CD4-positive, alpha-beta memory T cell (primary cell): ENCODE measurements at regions not wholly inside any gene's neighbourhood (a gene's known extent, or its start where the extent isn't known, plus 50 kb on each side); places are given as distances from the start of the nearest gene placed in this dataset.

Experiments used
- CTCF ChIA-PET: fragments of 350-600 bp; sonication (Branson Sonifier 250); formaldehyde crosslinking; loops from one replicate; lab custom pipeline; 2021; ENCODE audit warnings: inconsistent platforms; ENCODE audit not compliant: partially characterized antibody; lab: Charles Lee
- POLR2A ChIA-PET: fragments of 350-600 bp; sonication (Branson Sonifier 250); formaldehyde crosslinking; loops from one replicate; lab custom pipeline; 2021; ENCODE audit not compliant: partially characterized antibody; lab: Charles Lee
- DNase-seq, 5 donors: peaks; one replicate each; pipeline versions ENCODE4 v3.0.0 to v3.0.0-alpha.2; 2020 to 2022; ENCODE audit warnings: mixed read lengths in 1 of 5
- H3K27ac ChIP-seq: one replicate; pipeline ENCODE4 v1.7.0; 2013; ENCODE audit warnings: low read depth, low read length
- H3K27me3 ChIP-seq: 2 replicates; pipeline ENCODE4 v1.7.0; 2013; ENCODE audit warnings: mild to moderate bottlenecking, low read length, moderate library complexity; ENCODE audit not compliant: insufficient read depth
- H3K36me3 ChIP-seq: 2 replicates; pipeline ENCODE4 v1.7.0; 2013; ENCODE audit warnings: mild to moderate bottlenecking, low read length, moderate library complexity; ENCODE audit not compliant: insufficient read depth
- H3K4me1 ChIP-seq: 2 replicates; pipeline ENCODE4 v1.7.0; 2013; ENCODE audit warnings: mild to moderate bottlenecking, low read length, moderate library complexity; ENCODE audit not compliant: insufficient read depth
- H3K4me3 ChIP-seq, 2 donors: one replicate each; pipeline ENCODE4 v1.7.0; 2013; ENCODE audit warnings: low read length in 2 of 2, mild to moderate bottlenecking in 1 of 2
- H3K9me3 ChIP-seq, 2 donors: one replicate each; pipeline ENCODE4 v1.7.0; 2013; ENCODE audit warnings: low read length in 2 of 2, control low read depth in 1 of 2; ENCODE audit not compliant: control insufficient read depth in 1 of 2
- H3K27ac Mint-ChIP-seq, 7 donors: one replicate each; pipeline ENCODE4 v1.8.0; 2020 to 2021; ENCODE audit warnings: mixed read lengths in 7 of 7, mild to moderate bottlenecking in 6 of 7, inconsistent platforms in 3 of 7, moderate library complexity in 3 of 7
- H3K27me3 Mint-ChIP-seq, 2 donors: one replicate each; pipeline ENCODE4 v1.8.0; 2020 to 2021; ENCODE audit warnings: mixed read lengths in 2 of 2
- H3K36me3 Mint-ChIP-seq, 2 donors: one replicate each; pipeline ENCODE4 v1.8.0; 2020 to 2021; ENCODE audit warnings: mixed read lengths in 2 of 2, inconsistent platforms in 1 of 2, mild to moderate bottlenecking in 1 of 2
- H3K4me1 Mint-ChIP-seq, 4 donors: one replicate each; pipeline ENCODE4 v1.8.0; 2020 to 2021; ENCODE audit warnings: mixed read lengths in 4 of 4, mild to moderate bottlenecking in 1 of 4
- H3K4me3 Mint-ChIP-seq, 8 donors: one replicate each; pipeline ENCODE4 v1.8.0; 2020 to 2021; ENCODE audit warnings: mixed read lengths in 8 of 8, mild to moderate bottlenecking in 7 of 8, moderate library complexity in 6 of 8, inconsistent platforms in 3 of 8
- H3K9me3 Mint-ChIP-seq, 8 donors: one replicate each; pipeline ENCODE4 v1.8.0; 2020 to 2021; ENCODE audit warnings: mixed read lengths in 8 of 8, mild to moderate bottlenecking in 5 of 8, inconsistent platforms in 3 of 8, moderate library complexity in 1 of 8
- intact Hi-C: fragments of 100-400 bp; cut with micrococcal nuclease; formaldehyde crosslinking; loops from one replicate; pipeline ENCODE4 v1.15.1; 2023

- H3K4me1 ChIP-seq: no peaks in the 10 kb centered on the region
- CTCF ChIA-PET: no interaction called here
- no peak overlapping the region for H3K4me3 Mint-ChIP-seq
- no peaks in the 10 kb centered on the region for H3K36me3 Mint-ChIP-seq
- no peak overlapping the region for H3K27ac ChIP-seq
- no peaks in the 10 kb centered on the region for H3K36me3 ChIP-seq
- H3K9me3 Mint-ChIP-seq: no peaks in the 10 kb centered on the region
- H3K27me3 Mint-ChIP-seq: peaks cover 1 to 3% of the 10 kb centered on the region in 2 donors
- no peak overlapping the region for H3K27ac Mint-ChIP-seq
- peaks cover 0 to 2% (median 0%) of the 10 kb centered on the region in 4 donors for H3K4me1 Mint-ChIP-seq
- H3K9me3 ChIP-seq: no peaks in the 10 kb centered on the region
- H3K27me3 ChIP-seq: no peaks in the 10 kb centered on the region
- POLR2A ChIA-PET: no interaction called here
- H3K4me3 ChIP-seq: no peak overlapping the region
- intact Hi-C loops: no loop called here
- no peak for DNase-seq
Measured at GRCh38 chr12:45565590-45565989, 163.9 kb upstream of the ARID2 start.

- no peaks in the 10 kb centered on the region for H3K27me3 ChIP-seq
- Mint-ChIP-seq H3K9me3 (no peaks in the 10 kb centered on the region), H3K27me3 (peaks cover 1 to 3% of the 10 kb centered on the region in 2 donors), H3K4me1 (peaks cover 0 to 2% (median 0%) of the 10 kb centered on the region in 4 donors), H3K36me3 (no peaks in the 10 kb centered on the region), H3K27ac (no peak overlapping the region), H3K4me3 (no peak overlapping the region)
- no peaks in the 10 kb centered on the region for H3K4me1 ChIP-seq
- POLR2A ChIA-PET: no interaction called here
- CTCF ChIA-PET: no interaction called here
- no peak overlapping the region for H3K27ac ChIP-seq
- no peak overlapping the region for H3K4me3 ChIP-seq
- H3K36me3 ChIP-seq: no peaks in the 10 kb centered on the region
- intact Hi-C loops: no loop called here
- no peaks in the 10 kb centered on the region for H3K9me3 ChIP-seq
- no peak for DNase-seq
Measured at GRCh38 chr12:45566257-45566656, 163.2 kb upstream of the ARID2 start.

- Mint-ChIP-seq H3K27me3 (peaks cover 1 to 3% of the 10 kb centered on the region in 2 donors), H3K4me1 (no peaks in the 10 kb centered on the region), H3K9me3 (no peaks in the 10 kb centered on the region), H3K27ac (no peak overlapping the region), H3K4me3 (no peak overlapping the region), H3K36me3 (no peaks in the 10 kb centered on the region)
- ChIA-PET POLR2A (no interaction called here), CTCF (interaction anchor here (1.9 kb wide), 1 partner anchor 25 kb away, joined by 5 read pairs; no protein-coding TSS in a partner anchor)
- no peaks in the 10 kb centered on the region for H3K36me3 ChIP-seq
- intact Hi-C loops: no loop called here
- H3K27ac ChIP-seq: no peak overlapping the region
- H3K27me3 ChIP-seq: no peaks in the 10 kb centered on the region
- H3K9me3 ChIP-seq: no peaks in the 10 kb centered on the region
- no peaks in the 10 kb centered on the region for H3K4me1 ChIP-seq
- H3K4me3 ChIP-seq: no peak overlapping the region
- no peak for DNase-seq
Measured at GRCh38 chr12:45568808-45569207, 160.7 kb upstream of the ARID2 start.

- Mint-ChIP-seq H3K9me3 (no peaks in the 10 kb centered on the region), H3K4me1 (no peaks in the 10 kb centered on the region), H3K4me3 (no peak overlapping the region), H3K27ac (no peak overlapping the region), H3K36me3 (no peaks in the 10 kb centered on the region), H3K27me3 (peaks cover 1 to 3% of the 10 kb centered on the region in 2 donors)
- no peaks in the 10 kb centered on the region for H3K9me3 ChIP-seq
- ChIA-PET CTCF (interaction anchor here (1.9 kb wide), 1 partner anchor 27 kb away, joined by 5 read pairs; no protein-coding TSS in a partner anchor), POLR2A (no interaction called here)
- H3K36me3 ChIP-seq: no peaks in the 10 kb centered on the region
- intact Hi-C loops: no loop called here
- no peak overlapping the region for H3K4me3 ChIP-seq
- H3K4me1 ChIP-seq: no peaks in the 10 kb centered on the region
- no peaks in the 10 kb centered on the region for H3K27me3 ChIP-seq
- H3K27ac ChIP-seq: no peak overlapping the region
- DNase-seq: no peak
Measured at GRCh38 chr12:45570501-45570900, 159.0 kb upstream of the ARID2 start.

- ChIA-PET CTCF (interaction anchor here (1.3 kb wide), 1 partner anchor 15 kb away, joined by 4 read pairs; no protein-coding TSS in a partner anchor), POLR2A (no interaction called here)
- Mint-ChIP-seq H3K4me3 (no peak overlapping the region), H3K27me3 (peaks cover 1 to 5% of the 10 kb centered on the region in 2 donors), H3K4me1 (peaks cover 0 to 2% (median 0%) of the 10 kb centered on the region in 4 donors), H3K9me3 (no peaks in the 10 kb centered on the region), H3K36me3 (no peaks in the 10 kb centered on the region), H3K27ac (no peak overlapping the region)
- no peaks in the 10 kb centered on the region for H3K4me1 ChIP-seq
- no peak overlapping the region for H3K27ac ChIP-seq
- intact Hi-C loops: no loop called here
- H3K4me3 ChIP-seq: no peak overlapping the region
- H3K9me3 ChIP-seq: no peaks in the 10 kb centered on the region
- no peak for DNase-seq
- no peaks in the 10 kb centered on the region for H3K36me3 ChIP-seq
- no peaks in the 10 kb centered on the region for H3K27me3 ChIP-seq
Measured at GRCh38 chr12:45572114-45572513, 157.4 kb upstream of the ARID2 start.

GRCh38 chr12:45575417-45575816 lies 154.1 kb upstream of the ARID2 start:
- CTCF ChIA-PET: no interaction called here
- H3K4me3 ChIP-seq: no peak overlapping the region

GRCh38 chr12:45575823-45576475 lies 153.6 kb upstream of the ARID2 start:
- intact Hi-C loops: no loop called here
- ChIA-PET CTCF (no interaction called here), POLR2A (no interaction called here)
- H3K4me3 Mint-ChIP-seq: no peak overlapping the region
- no peaks in the 10 kb centered on the region for H3K36me3 Mint-ChIP-seq
- H3K36me3 ChIP-seq: no peaks in the 10 kb centered on the region
- H3K27ac Mint-ChIP-seq: no peak overlapping the region
- no peak overlapping the region for H3K4me3 ChIP-seq
- peaks cover 0 to 2% of the 10 kb centered on the region in 2 donors for H3K27me3 Mint-ChIP-seq
- DNase-seq: no peak
- no peaks in the 10 kb centered on the region for H3K9me3 Mint-ChIP-seq
- no peaks in the 10 kb centered on the region for H3K27me3 ChIP-seq
- H3K9me3 ChIP-seq: no peaks in the 10 kb centered on the region
- no peak overlapping the region for H3K27ac ChIP-seq
- no peaks in the 10 kb centered on the region for H3K4me1 ChIP-seq
- peaks cover 0 to 2% (median 0%) of the 10 kb centered on the region in 4 donors for H3K4me1 Mint-ChIP-seq

More at GRCh38 chr12:45575417-45575816, 154.1 kb upstream of the ARID2 start:
- peaks cover 0 to 2% (median 0%) of the 10 kb centered on the region in 4 donors for H3K4me1 Mint-ChIP-seq
- no peak for DNase-seq
- Histone ChIP-seq H3K36me3 (no peaks in the 10 kb centered on the region), H3K9me3 (no peaks in the 10 kb centered on the region), H3K4me1 (no peaks in the 10 kb centered on the region), H3K27ac (no peak overlapping the region), H3K27me3 (no peaks in the 10 kb centered on the region)
- H3K27ac Mint-ChIP-seq: no peak overlapping the region
- H3K4me3 Mint-ChIP-seq: no peak overlapping the region
- H3K36me3 Mint-ChIP-seq: no peaks in the 10 kb centered on the region
- peaks cover 0 to 2% of the 10 kb centered on the region in 2 donors for H3K27me3 Mint-ChIP-seq
- POLR2A ChIA-PET: no interaction called here
- no peaks in the 10 kb centered on the region for H3K9me3 Mint-ChIP-seq
- intact Hi-C loops: no loop called here
